ACHN (cell line): ENCODE measurements at regions not wholly inside any gene's neighbourhood (a gene's known extent, or its start where the extent isn't known, plus 50 kb on each side); places are given as distances from the start of the nearest gene placed in this dataset.
"Not testable (repeated sequence)": the region's sequence is repeated elsewhere in the genome, so short reads cannot be mapped to it uniquely, and the experiment has no call there.

Experiments used
- DNase-seq: peaks from one replicate; pipeline ENCODE4 v3.0.0-alpha.2; 2015
- in situ Hi-C: cut with HindIII; loops from 2 replicates; pipeline ENCODE4 v1.10.0; 2017; ENCODE audit warnings: low sequenced_read_pairs, low pct_ligation_motif_present, low pct_unique_long_range_greater_than_20kb

DNA sequence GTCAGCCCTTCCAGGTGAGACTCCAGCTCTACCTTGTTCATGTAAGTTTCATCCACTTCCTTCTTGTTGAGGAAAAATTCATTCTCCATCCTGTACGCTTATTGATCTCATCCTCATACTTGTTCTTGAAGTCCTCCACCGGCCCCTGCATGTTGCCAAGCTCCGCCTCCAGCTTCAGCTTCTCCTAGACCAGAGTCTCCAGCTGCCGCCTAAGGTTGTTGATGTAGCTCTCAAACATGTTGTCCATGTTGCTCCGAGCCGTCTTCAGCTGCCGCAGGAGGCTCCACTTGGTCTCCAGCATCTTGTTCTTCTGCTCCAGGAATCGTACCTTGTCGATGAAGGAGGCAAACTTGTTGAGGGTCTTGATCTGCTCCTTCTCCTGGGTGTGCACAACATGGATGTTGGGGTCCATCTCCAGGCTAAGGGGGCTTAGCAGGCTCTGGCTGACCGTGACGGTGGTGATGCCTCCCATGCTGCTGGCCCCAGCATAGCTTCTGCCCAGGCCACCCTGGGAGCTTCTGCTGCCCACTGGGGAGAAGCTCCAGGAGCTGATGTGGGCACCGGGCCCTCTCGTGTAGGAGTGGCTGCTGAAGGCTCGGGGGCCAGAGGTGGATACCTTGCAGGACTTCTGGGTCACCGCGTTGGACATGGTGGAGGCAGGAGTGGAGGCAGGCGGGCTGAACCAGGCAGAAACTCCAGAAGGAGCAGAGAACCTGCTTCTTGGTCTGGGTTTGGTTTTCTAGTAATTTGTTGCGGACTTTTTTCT is 422.6 kb upstream of the ARPP21 start:
- no peak for DNase-seq
- in situ Hi-C loops: no loop called here

- in situ Hi-C loops: no loop called here
- no peak for DNase-seq
Measured at GRCh38 chr3:35223632-35224394, 415.5 kb upstream of the ARPP21 start.

DNA sequence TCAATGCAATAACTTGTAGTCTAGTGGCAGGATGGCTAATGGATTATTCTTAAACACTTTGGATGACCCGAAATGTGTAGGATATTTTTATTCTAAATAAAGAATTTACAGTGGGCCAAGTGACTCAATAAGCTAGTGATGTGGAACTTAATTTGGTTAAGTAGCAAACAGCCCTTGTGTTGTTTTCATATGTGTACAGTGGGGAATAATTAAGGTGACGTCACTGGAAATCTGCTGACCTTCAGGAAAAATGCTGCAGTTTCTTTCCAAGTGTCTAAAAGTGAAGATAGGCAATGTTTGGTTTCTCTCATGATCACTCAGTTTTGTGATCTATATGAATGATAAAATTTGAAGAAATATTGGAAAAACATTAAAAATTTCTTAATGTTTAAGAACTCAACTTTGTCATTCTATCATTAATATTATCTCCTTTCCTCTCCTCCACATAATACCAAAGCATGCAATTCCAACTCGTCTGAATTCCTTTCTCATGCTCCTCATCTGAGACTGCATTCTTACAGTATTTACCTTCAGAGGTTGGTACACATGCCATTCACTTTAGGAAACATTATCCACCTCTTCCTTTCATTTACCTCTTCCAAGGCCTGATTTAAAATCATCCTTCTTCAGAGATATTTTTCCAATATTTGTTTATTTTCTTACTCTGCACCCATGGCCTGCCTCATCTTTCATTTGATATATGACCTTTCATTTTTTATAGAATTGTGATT is 414.6 kb upstream of the ARPP21 start:
- in situ Hi-C loops: no loop called here

DNA sequence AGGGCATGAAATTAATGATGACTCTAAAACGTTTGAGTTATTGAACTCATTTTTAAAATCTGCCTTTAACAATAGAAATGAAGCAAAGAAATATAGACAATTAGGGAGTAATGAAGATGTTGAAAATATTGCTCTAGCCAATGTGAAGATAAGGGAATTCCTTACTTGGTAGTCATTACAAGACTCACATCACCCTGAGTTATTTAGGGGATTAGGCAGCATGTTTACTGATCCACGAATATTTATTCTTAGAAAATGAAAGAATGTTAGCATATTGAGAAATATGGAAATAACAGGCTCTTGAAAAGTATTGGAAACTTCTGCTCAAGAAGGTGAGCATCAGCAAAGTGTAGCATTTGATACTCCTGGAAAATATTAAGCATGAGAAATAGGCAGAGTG is 398.1 kb upstream of the ARPP21 start:
- in situ Hi-C loops: no loop called here
- no peak for DNase-seq

More for the DNA sequence above, 414.6 kb upstream of the ARPP21 start:
- DNase-seq: no peak

DNA sequence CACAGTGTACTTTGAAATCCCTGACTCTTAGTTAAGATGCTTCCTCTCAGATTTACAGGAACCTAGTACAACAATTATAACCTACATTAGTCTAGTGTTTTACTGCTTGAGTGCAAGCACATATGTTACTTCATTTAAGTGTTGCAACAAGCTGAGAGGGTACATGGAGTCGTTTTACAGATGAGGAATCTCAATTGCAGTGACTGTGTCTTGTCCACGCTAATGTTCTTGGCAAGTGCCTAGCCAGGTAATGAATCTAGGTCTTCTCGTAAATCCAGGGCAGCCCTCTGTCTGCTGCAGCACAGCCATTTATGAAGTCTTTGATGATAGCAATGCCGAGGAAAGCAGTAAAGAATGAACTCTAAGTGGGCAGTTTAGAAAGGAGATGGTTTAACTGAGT is 384.4 kb upstream of the ARPP21 start:
- no peak for DNase-seq
- in situ Hi-C loops: no loop called here

DNA sequence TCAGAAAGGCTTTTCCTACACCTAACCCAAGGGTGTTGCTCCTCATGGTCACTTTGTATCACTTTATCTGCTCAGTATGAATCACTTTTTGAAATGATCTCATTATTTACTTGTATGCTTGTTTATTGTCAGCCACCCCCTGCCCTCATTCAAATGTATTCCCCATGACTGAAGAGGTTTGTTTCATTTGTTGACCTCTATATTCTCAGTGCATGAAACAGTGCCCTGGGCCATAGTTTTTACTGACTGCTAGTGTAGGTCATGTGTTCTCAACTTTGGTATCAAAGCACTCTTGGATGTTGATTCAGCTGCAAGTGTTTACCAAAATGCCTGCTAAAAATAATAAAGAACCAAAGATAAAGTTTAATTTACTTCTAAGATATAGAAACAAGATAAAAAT is 381.7 kb upstream of the ARPP21 start:
- in situ Hi-C loops: no loop called here
- no peak for DNase-seq

- DNase-seq: no peak
- in situ Hi-C loops: no loop called here
Measured at GRCh38 chr3:35262406-35262805, 376.9 kb upstream of the ARPP21 start.

DNA sequence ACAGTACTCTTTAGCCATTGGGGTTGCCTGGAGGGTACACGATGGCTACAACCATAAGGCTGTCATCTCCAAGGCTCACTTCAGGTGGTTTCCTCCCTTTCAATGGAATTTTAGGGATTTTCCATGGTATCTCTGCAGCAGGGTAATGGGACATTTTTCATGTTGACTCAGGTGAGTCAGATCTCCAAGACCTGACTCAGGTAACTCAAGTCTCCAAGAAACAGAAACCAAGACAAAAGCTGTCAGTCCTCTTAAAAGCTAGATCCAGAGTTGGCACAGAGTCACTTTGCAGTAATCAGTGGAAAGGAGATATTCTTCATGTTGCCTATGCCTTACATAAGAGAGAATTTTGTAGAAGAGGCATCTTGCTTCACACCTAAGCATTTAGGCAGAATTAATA is 375.8 kb upstream of the ARPP21 start:
- DNase-seq: no peak
- in situ Hi-C loops: no loop called here

DNA sequence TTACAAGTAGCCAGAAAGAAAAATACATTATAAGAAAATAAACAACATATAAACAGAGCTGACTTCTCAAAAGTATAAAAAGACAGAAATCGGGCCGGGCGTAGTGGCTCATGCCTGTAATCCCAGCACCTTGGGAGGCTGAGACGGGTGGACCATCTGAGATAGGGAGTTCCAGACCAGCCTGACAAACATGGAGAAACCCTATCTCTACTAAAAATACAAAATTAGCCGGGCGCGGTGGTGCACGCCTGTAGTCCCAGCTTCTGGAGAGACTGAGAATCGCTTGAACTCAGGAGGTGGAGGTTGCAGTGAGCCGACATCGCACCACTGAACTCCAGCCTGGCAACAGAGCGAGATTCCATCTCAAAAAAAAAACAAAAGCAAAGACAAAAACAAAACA is 373.3 kb upstream of the ARPP21 start:
- in situ Hi-C loops, DNase-seq: not testable (repeated sequence)

DNA sequence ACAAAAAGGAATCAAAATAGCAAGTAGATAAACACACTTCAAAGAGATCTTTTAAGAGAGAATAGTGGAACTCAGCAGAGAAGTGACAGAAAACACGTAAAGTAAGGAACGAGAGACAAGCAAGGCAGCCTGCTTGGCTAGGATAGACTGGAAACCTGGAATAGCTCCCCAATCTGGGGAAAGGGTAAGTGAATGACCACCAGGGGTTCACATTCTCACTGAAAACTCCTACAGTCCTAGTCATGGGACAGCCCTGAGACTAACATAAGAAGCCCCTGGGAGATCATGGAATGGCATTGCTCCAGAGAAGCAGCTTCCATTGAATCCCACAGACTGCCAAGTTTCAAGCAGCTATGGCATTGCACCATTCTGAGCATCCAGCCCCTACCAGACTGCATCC is 363.6 kb upstream of the ARPP21 start:
- in situ Hi-C loops: no loop called here
- no peak for DNase-seq

GRCh38 chr3:35276568-35276967 is 362.8 kb upstream of the ARPP21 start:
- DNase-seq: no peak
- in situ Hi-C loops: no loop called here

DNA sequence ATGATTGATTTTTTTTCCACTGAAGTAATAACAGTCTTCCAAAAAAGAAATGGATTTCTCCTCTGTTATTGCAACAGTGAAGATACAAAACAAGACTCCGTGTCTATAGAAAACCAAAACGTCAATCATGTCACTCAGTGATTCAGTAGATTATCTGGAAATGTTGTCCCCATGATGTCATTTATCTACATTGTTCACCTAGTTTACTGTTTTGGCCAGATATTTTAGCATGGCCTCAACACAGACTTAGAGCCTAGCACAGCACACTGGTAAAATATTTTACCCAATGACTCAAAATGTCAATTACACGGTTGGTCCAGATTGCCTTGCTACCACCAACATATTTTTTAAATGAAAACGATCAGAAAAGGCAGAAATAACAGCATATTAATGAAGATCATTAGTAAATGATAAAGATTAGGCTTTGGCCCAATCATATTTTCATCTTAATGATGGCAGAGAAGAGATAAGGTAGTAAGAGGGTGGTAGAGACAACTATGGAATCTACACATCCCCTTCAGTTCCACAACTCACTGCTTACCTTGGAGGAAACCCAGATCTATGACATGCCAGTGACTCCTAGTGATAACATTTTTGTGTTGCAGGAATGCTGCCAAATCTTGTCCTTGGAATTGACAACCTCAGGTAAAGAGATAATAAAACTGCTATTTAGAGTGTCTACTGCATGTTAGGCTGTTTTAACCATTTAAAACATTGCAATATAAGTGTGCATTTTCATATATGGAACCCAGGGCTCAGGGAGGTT is 347.7 kb upstream of the ARPP21 start:
- in situ Hi-C loops: no loop called here
- no peak for DNase-seq

DNA sequence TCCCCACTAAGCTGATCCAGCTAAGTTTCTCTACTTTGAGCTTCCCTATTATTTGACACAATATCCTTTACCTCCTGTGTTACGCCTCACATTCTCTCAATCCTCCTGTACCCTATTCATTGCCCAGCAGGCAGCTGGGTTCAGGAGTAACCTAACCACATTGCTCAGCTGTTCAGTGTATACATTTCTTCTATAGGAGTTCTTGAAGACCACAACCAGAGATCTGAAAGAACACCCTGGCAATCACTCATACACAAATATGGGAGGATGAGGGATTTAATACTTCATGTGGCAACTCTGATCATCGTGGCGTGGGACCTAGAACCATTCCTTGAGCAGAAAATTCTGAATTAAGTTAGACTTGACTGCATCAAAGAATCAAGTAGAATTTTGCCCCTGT is 346.8 kb upstream of the ARPP21 start:
- DNase-seq: no peak
- in situ Hi-C loops: no loop called here

GRCh38 chr3:35295906-35296305 is 343.4 kb upstream of the ARPP21 start:
- in situ Hi-C loops: no loop called here

GRCh38 chr3:35296533-35296932 is 342.8 kb upstream of the ARPP21 start:
- in situ Hi-C loops: no loop called here
- no peak for DNase-seq

More at GRCh38 chr3:35295906-35296305, 343.4 kb upstream of the ARPP21 start:
- DNase-seq: no peak

GRCh38 chr3:35296944-35297343 is 342.4 kb upstream of the ARPP21 start:
- in situ Hi-C loops: not testable (repeated sequence)

GRCh38 chr3:35305406-35305805 is 333.9 kb upstream of the ARPP21 start:
- no peak for DNase-seq
- in situ Hi-C loops: no loop called here

More at GRCh38 chr3:35296944-35297343, 342.4 kb upstream of the ARPP21 start:
- not testable (repeated sequence) for DNase-seq

DNA sequence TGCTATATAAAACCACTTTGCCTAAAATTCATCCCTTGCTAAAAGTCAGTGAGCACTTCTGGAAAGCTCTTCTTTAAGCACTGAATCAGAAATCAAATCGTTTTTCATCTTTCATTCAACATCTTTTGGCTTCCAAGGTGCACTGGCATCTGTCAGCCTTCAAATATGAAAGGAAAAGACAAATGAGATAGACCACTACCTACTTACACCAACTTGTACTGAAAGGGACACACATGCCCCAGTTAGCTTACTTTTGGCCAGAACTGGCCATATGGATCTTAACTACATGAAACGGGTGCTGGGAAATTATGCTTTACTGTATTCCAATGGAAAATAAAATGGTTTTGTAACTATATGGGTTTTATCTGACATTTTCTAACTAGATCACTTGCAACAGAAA is 332.0 kb upstream of the ARPP21 start:
- no peak for DNase-seq
- in situ Hi-C loops: no loop called here

- DNase-seq, in situ Hi-C loops: not testable (repeated sequence)
Measured at GRCh38 chr3:35316841-35317240, 322.5 kb upstream of the ARPP21 start.
